Left hindlimb (tissue), 1 donor: ENCODE measurements at regions not wholly inside any gene's neighbourhood (a gene's known extent, or its start where the extent isn't known, plus 50 kb on each side); places are given as distances from the start of the nearest gene placed in this dataset.

Experiments
- DNase-seq: peaks from one replicate; pipeline ENCODE4 v3.0.0-alpha.2; 2018

- DNase-seq = no peak
These were observed 83.0 kb upstream of the IFNE start for GRCh38 chr9:21565155-21565554.

- DNase-seq = no peak
These were observed 85.8 kb upstream of the IFNE start for GRCh38 chr9:21567926-21568325.

DNA sequence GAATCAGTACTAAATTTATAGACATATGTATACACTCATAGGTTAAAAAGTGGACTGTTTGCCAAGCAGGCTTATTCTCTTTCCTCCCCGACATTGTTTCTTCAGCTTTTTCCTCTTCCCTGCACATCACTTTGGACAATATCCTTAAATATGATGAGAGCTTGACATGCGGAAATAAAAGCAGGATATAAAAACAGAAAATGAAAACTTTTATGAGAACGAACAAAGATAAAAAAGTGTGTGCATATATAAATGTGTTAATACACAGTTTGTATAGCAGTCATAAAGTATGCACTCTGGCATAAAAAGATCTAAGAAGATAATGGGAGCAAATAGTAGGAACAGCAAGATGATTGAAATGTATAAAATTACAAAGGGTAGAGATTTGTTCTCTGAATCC, 86.4 kb upstream of the IFNE start:
- no peak for DNase-seq

- no peak for DNase-seq
These were observed 87.6 kb upstream of the IFNE start for GRCh38 chr9:21569721-21570120.

GRCh38 chr9:21570643-21571275, 88.6 kb upstream of the IFNE start:
- DNase-seq = no peak

DNA sequence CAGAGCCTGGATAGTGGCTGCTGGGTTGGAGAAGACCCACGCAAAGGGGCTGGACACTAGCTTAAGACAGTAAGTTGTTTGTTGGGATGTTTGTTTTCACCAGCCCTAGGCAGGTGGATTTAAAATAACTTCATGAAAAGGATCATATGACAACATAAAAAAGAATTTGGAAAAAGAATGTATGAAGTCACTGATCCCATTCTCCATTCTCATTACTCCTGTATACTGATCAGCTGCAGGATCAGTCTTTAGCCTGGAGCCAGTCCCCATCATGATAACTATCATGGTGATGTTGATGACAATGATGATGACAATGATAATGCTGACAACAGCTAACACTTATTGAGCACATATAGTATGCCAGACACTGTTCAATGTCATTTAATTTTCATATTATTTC, 92.1 kb upstream of the IFNE start:
- DNase-seq = no peak

GRCh38 chr9:21576331-21577189, 94.4 kb upstream of the IFNE start:
- no peak for DNase-seq

DNA sequence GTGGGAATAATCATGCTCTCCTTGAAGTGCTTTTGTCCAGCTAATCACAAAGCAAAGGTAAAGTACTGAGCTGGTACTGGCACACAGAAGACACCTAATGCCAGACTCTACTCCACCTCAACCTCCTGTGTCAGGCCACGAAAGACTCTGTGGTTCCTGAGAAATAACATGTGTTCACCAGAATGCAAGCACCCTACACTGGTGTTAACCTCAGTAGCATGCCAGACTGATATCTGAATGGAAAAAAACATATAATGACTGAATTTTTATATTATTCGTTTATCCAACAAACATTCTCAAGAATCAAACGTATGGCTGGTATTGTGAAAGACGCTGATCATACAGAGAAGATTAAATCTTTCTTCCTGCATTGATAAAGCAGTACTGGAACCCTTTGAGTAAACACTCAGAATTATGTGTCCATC, 97.1 kb upstream of the IFNE start:
- no peak for DNase-seq

GRCh38 chr9:21579743-21580142, 97.6 kb upstream of the IFNE start:
- no peak for DNase-seq

GRCh38 chr9:21580636-21581378, 98.7 kb upstream of the IFNE start:
- DNase-seq = no peak

DNA sequence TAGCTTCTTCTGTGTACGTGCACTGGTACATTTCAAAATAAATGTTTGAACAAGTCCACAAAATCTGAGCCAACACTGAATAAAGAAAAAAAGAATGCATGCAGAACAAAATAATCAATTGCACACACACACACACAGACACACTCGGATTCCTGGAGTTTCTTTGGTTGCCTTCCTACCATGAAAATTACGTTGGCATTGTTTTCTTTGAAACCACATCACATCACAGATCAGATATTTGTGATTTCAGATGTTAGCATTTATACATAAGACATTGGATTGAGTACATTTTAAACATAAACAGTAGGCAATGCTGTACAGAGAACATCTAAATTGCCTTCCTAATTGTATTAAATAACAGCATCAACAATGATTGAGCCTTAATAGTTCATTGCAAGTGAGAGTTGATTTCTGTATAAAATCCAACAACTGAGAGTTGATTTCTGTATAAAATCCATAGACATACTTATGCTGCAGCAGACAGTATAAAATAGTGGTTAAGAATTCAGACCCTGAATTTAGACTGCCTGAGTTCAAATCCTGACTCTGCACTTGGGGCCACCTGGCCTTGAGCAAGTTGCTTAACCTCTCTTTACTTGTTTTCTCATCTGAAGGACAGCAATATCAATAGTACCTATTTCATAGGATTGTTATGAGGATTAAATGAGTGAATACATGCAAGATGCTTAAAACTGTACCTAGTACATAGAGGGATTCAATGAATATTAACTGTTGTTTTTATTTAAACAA, 101.7 kb upstream of the IFNE start:
- DNase-seq = no peak

DNA sequence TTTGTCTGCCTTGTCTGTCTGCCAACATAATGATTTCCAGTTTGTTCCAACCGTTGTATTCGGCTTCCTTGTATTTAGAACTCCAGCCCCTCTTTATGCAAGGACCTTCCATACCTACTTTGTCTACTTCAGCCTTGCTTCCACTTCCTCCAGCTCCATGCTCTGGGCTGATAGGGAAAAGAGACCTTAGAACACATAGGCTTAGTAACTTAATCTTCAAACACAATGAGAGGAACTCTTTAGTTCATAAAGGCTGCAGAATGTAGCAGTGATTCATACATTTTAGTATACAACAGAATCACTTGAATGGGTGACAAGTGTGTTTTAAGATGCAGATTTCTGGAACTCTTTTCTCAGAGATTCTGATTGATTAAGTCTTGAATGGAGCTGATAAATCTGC, 102.8 kb upstream of the IFNE start:
- no peak for DNase-seq

DNA sequence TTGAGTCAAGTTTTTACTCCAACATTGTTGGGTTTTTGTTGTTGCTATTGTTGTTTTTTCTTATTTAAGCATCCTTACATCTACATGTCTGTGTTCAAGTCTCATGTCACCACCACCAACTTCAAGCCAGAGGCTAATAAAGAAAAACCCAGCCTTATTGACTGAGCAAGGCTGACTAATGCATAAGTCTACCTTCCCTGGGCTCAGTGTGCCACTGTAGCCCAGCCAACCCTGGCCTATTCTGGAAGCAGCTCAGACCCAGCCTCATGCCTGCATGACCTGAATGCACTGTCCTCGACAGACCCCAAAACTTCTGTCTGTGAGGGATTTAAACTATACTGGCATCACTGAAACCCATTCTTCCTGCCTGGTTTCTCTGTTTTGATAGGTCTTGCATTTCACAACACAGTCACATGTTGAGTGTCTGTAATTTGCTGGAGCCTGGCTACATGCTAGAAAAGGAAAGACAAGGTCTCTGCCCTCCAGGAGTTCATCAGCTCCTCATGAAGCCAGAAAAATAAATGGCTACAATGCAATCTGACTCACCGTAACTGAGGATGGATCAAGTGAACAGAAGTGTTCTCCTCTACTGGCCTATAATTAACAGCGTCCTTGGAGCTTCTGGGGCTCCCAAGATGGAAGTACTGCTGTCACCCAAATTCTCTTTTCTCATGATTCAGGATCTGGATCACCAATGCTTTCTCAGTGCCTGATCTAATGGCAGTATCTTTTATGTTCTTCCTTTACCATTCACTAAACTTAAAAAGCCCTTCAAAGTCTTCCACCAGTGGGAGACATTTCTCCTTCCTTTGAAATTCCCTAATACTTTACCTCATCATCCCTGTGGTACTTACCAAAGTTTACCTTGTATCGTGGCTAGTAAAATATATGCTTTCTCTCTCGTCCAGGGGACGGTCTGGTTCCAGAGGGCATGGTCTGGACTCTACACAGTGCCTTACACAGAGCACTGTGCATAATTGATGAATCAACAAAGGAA, 103.9 kb upstream of the IFNE start:
- no peak for DNase-seq

DNA sequence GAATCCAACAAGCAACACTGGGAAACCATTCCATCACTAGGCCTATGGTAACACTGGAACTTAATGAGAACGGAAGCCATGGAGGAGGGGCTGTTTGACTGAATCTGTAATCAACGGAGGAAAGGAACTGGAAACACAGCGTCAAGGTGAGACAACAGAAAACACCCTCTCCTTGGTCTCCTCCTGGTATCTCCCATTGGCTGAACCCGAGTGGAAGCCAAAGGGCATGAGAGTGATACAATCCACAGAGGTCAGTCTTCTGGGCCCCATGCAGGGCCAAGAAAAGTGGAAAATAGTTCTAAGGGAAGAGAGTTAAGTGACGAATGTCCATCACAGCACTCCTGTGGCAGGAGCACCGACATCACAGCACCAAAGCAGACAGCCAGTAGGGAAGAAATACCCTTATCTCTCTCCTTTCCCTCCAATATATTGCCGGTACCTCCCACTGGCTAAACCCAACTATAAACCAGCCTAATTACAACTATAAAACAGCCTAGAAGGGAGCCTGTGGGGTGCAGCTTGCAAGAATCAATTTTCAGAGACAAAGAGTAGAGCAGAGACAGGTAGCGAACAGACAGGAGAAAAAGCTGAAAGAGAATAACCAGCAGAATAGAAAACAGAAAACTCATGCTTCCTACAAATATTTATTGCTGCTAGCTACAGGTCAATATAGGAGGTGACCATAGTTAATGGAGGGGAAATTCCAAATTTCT, 107.4 kb upstream of the IFNE start:
- DNase-seq = no peak

DNA sequence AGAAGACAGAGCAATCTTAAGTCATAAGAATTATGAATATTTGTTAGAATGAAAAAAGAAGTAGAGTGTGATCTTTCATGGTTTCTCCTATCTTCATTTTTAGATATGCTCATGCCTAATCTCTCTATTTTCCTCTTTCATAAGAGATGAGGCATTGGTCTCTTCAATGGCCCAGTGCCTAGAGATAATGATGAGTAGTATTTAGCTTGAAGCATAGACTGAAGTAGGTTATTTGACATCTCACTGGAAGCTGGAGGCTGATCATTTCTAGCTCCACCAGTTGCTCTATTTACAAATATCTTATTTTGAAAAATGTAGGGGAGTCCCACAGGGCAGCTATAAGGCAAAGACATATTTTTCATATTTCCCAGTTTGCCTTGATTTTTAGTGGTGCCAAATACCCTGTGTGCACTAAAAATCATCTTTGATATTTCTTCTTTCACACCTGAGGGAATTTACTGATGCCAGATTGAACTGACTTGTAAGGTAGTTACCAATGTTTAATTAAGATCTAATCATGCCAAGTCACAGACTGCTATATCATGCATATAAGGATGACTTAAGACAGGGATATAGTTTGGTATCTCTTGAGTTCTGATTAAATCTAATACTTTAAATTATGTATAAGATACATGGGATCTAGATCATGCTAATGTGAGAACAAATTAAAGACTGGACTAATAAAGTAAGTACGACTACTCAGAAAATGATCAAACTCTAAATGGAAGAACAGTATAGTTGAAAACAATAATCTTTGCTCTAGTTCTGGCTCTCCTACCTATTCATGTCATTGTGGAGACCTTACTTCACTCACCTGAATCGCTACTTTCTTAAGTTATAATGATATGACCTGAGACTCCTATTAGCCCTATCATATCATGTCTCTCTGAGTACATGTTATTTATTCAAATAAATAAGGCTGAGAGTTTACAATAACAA, 108.2 kb upstream of the IFNE start:
- no peak for DNase-seq

DNA sequence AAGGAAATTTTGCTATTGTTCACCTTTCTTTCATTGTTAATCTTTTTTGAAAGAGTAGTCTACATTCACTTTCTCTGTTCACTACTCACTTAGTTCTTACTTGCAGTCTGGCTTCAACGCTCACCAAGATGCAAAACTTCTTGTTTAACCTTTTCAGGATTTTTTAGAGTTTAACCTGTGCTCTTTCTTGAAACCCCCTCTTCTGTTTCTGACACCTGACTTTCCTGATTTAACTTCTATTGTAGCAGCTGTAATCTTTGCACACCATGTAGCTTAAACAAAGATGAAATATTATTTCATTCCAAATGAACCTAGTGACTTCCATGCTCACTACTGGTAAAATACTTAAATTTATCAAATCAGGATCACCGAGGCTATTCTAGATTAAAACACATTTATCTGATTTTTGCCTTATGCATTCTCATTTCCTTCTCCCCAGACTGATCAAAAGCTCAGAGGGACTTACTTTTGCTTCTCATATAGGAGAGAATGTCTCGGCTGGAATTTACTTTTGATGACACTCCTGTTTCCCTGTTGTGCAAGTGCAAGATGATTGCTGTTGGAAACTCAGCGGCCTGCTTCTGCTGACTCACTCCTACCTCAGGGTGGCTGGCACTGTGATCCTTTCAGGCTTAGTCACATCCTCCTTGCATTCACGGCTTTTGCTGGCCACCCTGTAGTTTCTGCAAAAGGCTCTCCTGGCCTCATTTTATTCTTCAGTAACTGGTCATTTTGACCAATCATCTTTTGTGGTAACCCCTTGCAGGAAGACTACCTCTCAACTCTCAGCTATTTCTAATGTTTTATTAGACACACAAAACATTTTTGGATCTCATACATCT, 109.3 kb upstream of the IFNE start:
- DNase-seq = no peak

- no peak for DNase-seq
These were observed 109.9 kb upstream of the IFNE start for GRCh38 chr9:21592063-21592338.

DNA sequence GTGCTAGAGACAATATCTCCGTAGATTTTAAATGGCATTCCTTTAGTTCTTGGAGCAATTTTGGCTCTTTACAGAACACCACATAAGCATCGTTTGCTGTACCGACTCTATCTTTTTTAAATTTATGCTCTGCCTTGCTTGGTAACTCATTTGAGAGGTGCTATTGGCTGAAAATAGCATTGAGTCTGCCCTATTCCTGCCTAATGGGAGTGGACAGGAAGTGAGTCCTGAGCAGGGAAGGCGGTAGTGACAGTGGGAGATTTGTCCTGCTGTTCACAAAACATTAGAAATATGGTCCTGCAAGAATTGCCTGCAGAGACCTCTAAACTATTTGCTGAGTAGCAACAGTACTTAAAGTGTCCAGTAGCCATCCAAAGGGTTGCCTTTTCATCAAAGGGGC, 115.2 kb upstream of the IFNE start:
- no peak for DNase-seq

DNA sequence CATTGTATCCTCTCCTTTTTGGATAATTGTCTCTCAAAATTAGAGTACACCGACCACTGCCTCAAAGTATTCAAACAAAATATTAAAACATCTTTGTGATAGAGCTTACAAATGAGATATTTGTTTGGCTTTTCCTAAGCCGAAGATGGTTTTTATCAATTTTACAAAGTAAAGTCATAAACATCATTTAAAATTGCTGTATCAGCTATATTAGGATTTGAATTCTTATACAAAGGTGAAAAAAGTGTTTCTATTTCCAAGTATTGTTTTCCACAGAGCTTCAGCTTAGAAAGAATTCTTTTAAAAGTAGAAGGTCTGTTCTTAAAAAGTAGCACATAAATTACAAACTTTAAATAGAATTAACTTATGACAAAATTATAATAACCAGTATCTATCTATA, 116.6 kb upstream of the IFNE start:
- DNase-seq = no peak
